ENCODE measurements at regions not wholly inside any gene's neighbourhood (a gene's known extent, or its start where the extent isn't known, plus 50 kb on each side); places are given as distances from the start of the nearest gene placed in this dataset.

DNA sequence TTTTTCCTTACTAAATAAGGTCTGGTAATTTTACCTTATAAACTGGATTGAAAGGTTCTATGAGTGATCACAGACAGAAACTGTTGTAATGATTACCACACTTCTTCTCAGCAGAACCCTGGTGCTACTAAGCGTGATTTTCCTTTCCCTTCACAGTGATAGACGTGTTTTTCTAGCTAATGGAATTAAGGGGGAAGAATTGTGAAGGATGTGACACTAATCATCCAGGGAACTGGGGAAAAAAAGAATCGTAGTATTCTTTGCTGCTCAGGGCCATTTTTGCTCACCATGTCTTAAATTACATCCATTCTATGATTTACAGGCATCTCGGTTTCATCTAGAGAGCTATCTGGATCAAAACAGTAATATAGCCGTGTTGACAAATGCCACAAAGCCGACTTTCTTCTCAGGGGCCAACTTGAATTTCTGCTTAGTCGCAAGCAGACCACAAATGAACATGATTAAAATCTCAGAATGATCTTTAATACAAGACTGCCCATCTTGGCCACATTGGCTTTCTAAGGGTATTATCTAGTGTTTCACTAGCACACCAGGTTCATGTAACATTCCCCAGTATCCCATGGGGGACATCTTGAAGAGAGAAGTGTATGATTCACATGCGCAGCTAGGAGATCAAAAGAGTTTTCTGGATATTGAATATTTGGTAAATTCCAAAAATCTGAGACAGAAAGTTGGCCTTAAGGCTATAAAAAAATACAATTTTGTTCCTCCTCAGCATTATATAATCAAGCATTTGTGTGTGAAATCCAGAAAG lies 154.0 kb downstream of the UGT8 start:
- H3K4me3 ChIP-seq = no peak overlapping the region
- H3K4me2 ChIP-seq (ENCODE audit: control insufficient read depth, insufficient read depth) = no peak overlapping the region
- BruUV-seq (replicated peaks) = no TSS peak
- H3K27ac ChIP-seq (ENCODE audit: control insufficient read depth, insufficient read depth) = no peak overlapping the region
- H3K9me3 ChIP-seq (replicated peaks; ENCODE audit: control insufficient read depth, insufficient read depth, low read length) = no peaks in the 10 kb centered on the region
- intact Hi-C loops (cut with micrococcal nuclease; ENCODE audit: unreplicated experiment) (no loop called here), in situ Hi-C loops (cut with MboI) (no loop called here)
- 22% methylated on average over 8 of the region's 8 CpGs for WGBS (ENCODE audit: insufficient coverage, insufficient replicate concordance, low lambda C conversion rate, missing lambda C conversion rate)
- DNase-seq (ENCODE audit: low read depth, low spot score) (no peak), FAIRE-seq (no peak), ATAC-seq (no peak)
- ChIA-PET RAD21 (ENCODE audit: unreplicated experiment) (no interaction called here), SMC1A (ENCODE audit: uncharacterized antibody, unreplicated experiment) (no interaction called here), POLR2A (no interaction called here), CTCF (no interaction called here)
- no peak overlapping the region for H3K9ac ChIP-seq (ENCODE audit: control insufficient read depth, insufficient read depth, low read length)
- no peak for TF ChIP-seq FOXM1 (IDR thresholded peaks at IDR 0.05; ENCODE audit: low read depth, low read length)
- H3K27me3 ChIP-seq (replicated peaks in 1 of 2; ENCODE audit: control insufficient read depth in 2 of 2, insufficient read depth in 2 of 2, low read length in 1 of 2) = no peaks in the 10 kb centered on the region
- H2AFZ ChIP-seq (ENCODE audit: control insufficient read depth, low read depth, low read length) = no peak overlapping the region
- no peaks in the 10 kb centered on the region for H3K4me1 ChIP-seq (ENCODE audit: control insufficient read depth, insufficient read depth, low read length)
- no peaks in the 10 kb centered on the region for H3K36me3 ChIP-seq (ENCODE audit: control insufficient read depth in 2 of 2, insufficient read depth in 2 of 2, low read length in 1 of 2)
- no peaks in the 10 kb centered on the region for H4K20me1 ChIP-seq (ENCODE audit: control insufficient read depth, insufficient read depth)
- no peaks in the 10 kb centered on the region for H3K79me2 ChIP-seq (ENCODE audit: control insufficient read depth, insufficient read depth, low read length)

DNA sequence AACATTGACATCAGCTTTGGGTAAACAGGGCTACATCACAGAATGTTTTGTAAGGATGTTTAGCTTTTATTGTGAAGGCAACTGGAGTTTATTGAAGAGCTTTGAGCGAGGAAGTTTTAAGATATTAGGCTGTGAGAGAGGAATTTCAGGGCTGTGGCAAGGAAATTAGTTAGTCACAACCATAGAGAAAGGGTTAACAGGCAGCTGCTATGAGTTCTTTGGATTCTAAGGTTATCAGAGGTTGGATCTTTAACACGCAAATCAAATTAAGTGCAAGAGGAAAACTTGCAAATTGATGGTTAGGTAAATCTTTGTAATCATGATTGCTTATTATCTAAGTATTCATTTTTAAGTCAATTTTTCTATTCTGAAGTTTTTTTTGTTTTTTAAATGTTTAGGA lies 156.0 kb downstream of the UGT8 start:
- intact Hi-C loops (cut with micrococcal nuclease; ENCODE audit: unreplicated experiment) = no loop called here
- RAD21 ChIA-PET (ENCODE audit: unreplicated experiment) = no interaction called here
- FAIRE-seq = no peak

More for the DNA sequence above, 156.0 kb downstream of the UGT8 start:
- no peak overlapping the region for H3K4me3 ChIP-seq
- no peak overlapping the region for H3K27ac ChIP-seq (ENCODE audit: control insufficient read depth, insufficient read depth)
- H3K4me1 ChIP-seq (ENCODE audit: control insufficient read depth, insufficient read depth, low read length) = no peaks in the 10 kb centered on the region
- POLR2A ChIA-PET = interaction anchor here (0.6 kb wide), 1 partner anchor 16 kb away, joined by 3 read pairs; no protein-coding TSS in a partner anchor
- H3K79me2 ChIP-seq (ENCODE audit: control insufficient read depth, insufficient read depth, low read length) = no peaks in the 10 kb centered on the region
- no peak overlapping the region for H3K9ac ChIP-seq (ENCODE audit: control insufficient read depth, insufficient read depth, low read length)
- SMC1A ChIA-PET (ENCODE audit: uncharacterized antibody, unreplicated experiment) = no interaction called here
- H3K9me3 ChIP-seq (replicated peaks; ENCODE audit: control insufficient read depth, insufficient read depth, low read length) = no peaks in the 10 kb centered on the region
- no TSS peak for BruUV-seq (replicated peaks)
- H3K36me3 ChIP-seq (ENCODE audit: control insufficient read depth in 2 of 2, insufficient read depth in 2 of 2, low read length in 1 of 2) = no peaks in the 10 kb centered on the region
- ATAC-seq (no peak), DNase-seq (ENCODE audit: low read depth, low spot score) (no peak)
- in situ Hi-C loops (cut with MboI) = no loop called here
- 28% methylated on average over 2 of the region's 2 CpGs for WGBS (ENCODE audit: insufficient coverage, insufficient replicate concordance, low lambda C conversion rate, missing lambda C conversion rate)
- TF ChIP-seq ZNF207 (IDR thresholded peaks at IDR 0.05; ENCODE audit: borderline replicate concordance) (no peak), JUNB (IDR thresholded peaks at IDR 0.05) (no peak), SMARCA5 (IDR thresholded peaks at IDR 0.05) (no peak), TBL1XR1 (IDR thresholded peaks at IDR 0.05; ENCODE audit: low read depth, low read length) (no peak), GATAD2B (conservative IDR thresholded peaks at IDR 0.05; ENCODE audit: low read depth) (no peak), BMI1 (IDR thresholded peaks at IDR 0.05; ENCODE audit: borderline replicate concordance) (no peak), SP1 (IDR thresholded peaks at IDR 0.05; ENCODE audit: low read depth, low read length) (no peak), TCF3 (IDR thresholded peaks at IDR 0.05; ENCODE audit: borderline replicate concordance, insufficient read depth, low read depth, low read length) (no peak), SUZ12 (IDR thresholded peaks at IDR 0.05; ENCODE audit: unreplicated experiment) (no peak), ZNF274 (IDR thresholded peaks at IDR 0.05; ENCODE audit: insufficient read depth, insufficient read length) (no peak), ETV6 (conservative IDR thresholded peaks at IDR 0.05 in 1 of 2, IDR thresholded peaks at IDR 0.05 in 1 of 2; ENCODE audit: borderline replicate concordance in 1 of 2, low read depth in 1 of 2) (no peak)
- CTCF ChIA-PET = interaction anchor here (1.3 kb wide), 1 partner anchor 53 kb away, joined by 4 read pairs; no protein-coding TSS in a partner anchor
- no peaks in the 10 kb centered on the region for H3K27me3 ChIP-seq (replicated peaks in 1 of 2; ENCODE audit: control insufficient read depth in 2 of 2, insufficient read depth in 2 of 2, low read length in 1 of 2)
- no peak overlapping the region for H2AFZ ChIP-seq (ENCODE audit: control insufficient read depth, low read depth, low read length)
- H4K20me1 ChIP-seq (ENCODE audit: control insufficient read depth, insufficient read depth) = no peaks in the 10 kb centered on the region
- no peak overlapping the region for H3K4me2 ChIP-seq (ENCODE audit: control insufficient read depth, insufficient read depth)

All from GM12878 (cell line).